WTC11 (cell line): ENCODE measurements at regions not wholly inside any gene's neighbourhood (a gene's known extent, or its start where the extent isn't known, plus 50 kb on each side); places are given as distances from the start of the nearest gene placed in this dataset.

ENCODE experiments used
- ATAC-seq: fragments of 200-7000 bp; cut with Tn5 transposase; 2 replicates; pipeline ENCODE4 v1.10.0; 2021; ENCODE audit warnings: mild to moderate bottlenecking, moderate library complexity
- CTCF ChIA-PET: fragments of 300-600 bp; sonication (Branson Sonifier 250); formaldehyde crosslinking; loops from one replicate; lab custom pipeline; 2021; ENCODE audit warnings: antibody characterized with exemption; lab: Charles Lee
- POLR2A ChIA-PET: fragments of 350-600 bp; sonication (Branson Sonifier 250); formaldehyde crosslinking; loops from one replicate; lab custom pipeline; 2021; ENCODE audit warnings: antibody characterized with exemption; lab: Charles Lee
- DNase-seq: peaks from one replicate; pipeline ENCODE4 v3.0.0; 2021; ENCODE audit warnings: low spot score
- H3K27ac Mint-ChIP-seq: 2 replicates; pipeline ENCODE4 v1.8.0; 2021; ENCODE audit warnings: mixed read lengths
- H3K27me3 Mint-ChIP-seq: 2 replicates; pipeline ENCODE4 v1.8.0; 2021; ENCODE audit warnings: low read depth, mild to moderate bottlenecking, moderate library complexity, mixed read lengths
- H3K36me3 Mint-ChIP-seq: 2 replicates; pipeline ENCODE4 v1.8.0; 2021; ENCODE audit warnings: mixed read lengths
- H3K4me1 Mint-ChIP-seq: 2 replicates; pipeline ENCODE4 v1.8.0; 2022; ENCODE audit warnings: mixed read lengths
- H3K4me3 Mint-ChIP-seq: 2 replicates; pipeline ENCODE4 v1.8.0; 2021; ENCODE audit warnings: mild to moderate bottlenecking, moderate library complexity, mixed read lengths
- H3K9me3 Mint-ChIP-seq: 2 replicates; pipeline ENCODE4 v1.8.0; 2021; ENCODE audit warnings: mixed read lengths
- AFF4 ChIP-seq: sonication (generic); formaldehyde crosslinking; IDR thresholded peaks from 2 replicates; pipeline ENCODE4 v1.8.1; 2023; ENCODE audit warnings: mild to moderate bottlenecking, missing genetic modification reagents, borderline replicate concordance
- CDX4 ChIP-seq: fragments of 250-450 bp; sonication (Bioruptor Pico); IDR thresholded peaks from 2 replicates; pipeline ENCODE4 v1.9.0; 2021; ENCODE audit warnings: moderate library complexity, mild to moderate bottlenecking, inconsistent platforms, borderline replicate concordance
- FOXJ3 ChIP-seq: sonication (generic); formaldehyde crosslinking; IDR thresholded peaks from 2 replicates; pipeline ENCODE4 v1.9.0; 2021; ENCODE audit warnings: missing genetic modification reagents, mild to moderate bottlenecking, borderline replicate concordance
- FOXP1 ChIP-seq: sonication (generic); formaldehyde crosslinking; IDR thresholded peaks from 2 replicates; pipeline ENCODE4 v1.8.0; 2022; ENCODE audit warnings: missing genetic modification reagents, mild to moderate bottlenecking, moderate library complexity, borderline replicate concordance
- GRHL2 ChIP-seq: fragments of 250-450 bp; sonication (Bioruptor Pico); IDR thresholded peaks from 2 replicates; pipeline ENCODE4 v1.8.0; 2022; ENCODE audit warnings: mild to moderate bottlenecking, moderate library complexity; ENCODE audit not compliant: insufficient replicate concordance, severe bottlenecking
- HMGA2 ChIP-seq: fragments of 250-450 bp; sonication (Bioruptor Pico); IDR thresholded peaks from 2 replicates; pipeline ENCODE4 v1.4.0; 2021; ENCODE audit warnings: mild to moderate bottlenecking, moderate library complexity
- NR2C2 ChIP-seq: sonication (generic); formaldehyde crosslinking; IDR thresholded peaks from 2 replicates; pipeline ENCODE4 v1.8.0; 2022; ENCODE audit warnings: mild to moderate bottlenecking, missing genetic modification reagents
- PRDM15 ChIP-seq: sonication (generic); formaldehyde crosslinking; IDR thresholded peaks from 2 replicates; pipeline ENCODE4 v1.8.0; 2022; ENCODE audit warnings: missing genetic modification reagents
- SOX15 ChIP-seq: fragments of 250-450 bp; sonication (Bioruptor Pico); IDR thresholded peaks from 2 replicates; pipeline ENCODE4 v1.9.0; 2021; ENCODE audit warnings: mild to moderate bottlenecking
- TEAD4 ChIP-seq: sonication (generic); formaldehyde crosslinking; IDR thresholded peaks from 2 replicates; pipeline ENCODE4 v1.8.0; 2022; ENCODE audit warnings: mild to moderate bottlenecking, missing genetic modification reagents
- ZMAT4 ChIP-seq: fragments of 250-450 bp; sonication (Bioruptor Pico); IDR thresholded peaks from 2 replicates; pipeline ENCODE4 v1.9.0; 2021; ENCODE audit warnings: mild to moderate bottlenecking
- ZNF263 ChIP-seq: sonication (generic); formaldehyde crosslinking; IDR thresholded peaks from 2 replicates; pipeline ENCODE4 v1.8.1; 2022; ENCODE audit warnings: low read depth, mild to moderate bottlenecking, moderate library complexity, missing genetic modification reagents
- ZNF317 ChIP-seq: sonication (generic); formaldehyde crosslinking; IDR thresholded peaks from 2 replicates; pipeline ENCODE4 v1.8.1; 2023; ENCODE audit warnings: low read depth, mild to moderate bottlenecking, moderate library complexity, missing genetic modification reagents, borderline replicate concordance
- ZNF396 ChIP-seq: fragments of 250-450 bp; sonication (Bioruptor Pico); IDR thresholded peaks from 2 replicates; pipeline ENCODE4 v1.8.0; 2021; ENCODE audit warnings: mild to moderate bottlenecking, moderate library complexity, borderline replicate concordance
- TF ChIP-seq, protein P1 (sequence below): fragments of 250-450 bp; sonication (Bioruptor Pico); IDR thresholded peaks from 2 replicates; pipeline ENCODE4 v1.8.0; 2021; ENCODE audit warnings: mild to moderate bottlenecking
- TF ChIP-seq, protein P2 (sequence below): sonication (generic); formaldehyde crosslinking; IDR thresholded peaks from 2 replicates; pipeline ENCODE4 v1.8.0; 2023; ENCODE audit warnings: missing genetic modification reagents
- TF ChIP-seq, protein P3 (sequence below): fragments of 200-600 bp; IDR thresholded peaks from 2 replicates; pipeline ENCODE4 v1.8.0; 2022; ENCODE audit warnings: antibody characterized with exemption
- TF ChIP-seq, protein P4 (sequence below): sonication (generic); formaldehyde crosslinking; IDR thresholded peaks from 2 replicates; pipeline ENCODE4 v1.8.0; 2022; ENCODE audit warnings: mild to moderate bottlenecking, missing genetic modification reagents
- TF ChIP-seq, protein P5 (sequence below): sonication (generic); formaldehyde crosslinking; IDR thresholded peaks from 2 replicates; pipeline ENCODE4 v1.8.1; 2022; ENCODE audit warnings: missing genetic modification reagents, borderline replicate concordance
- TF ChIP-seq, protein P6 (sequence below): sonication (generic); formaldehyde crosslinking; IDR thresholded peaks from 2 replicates; pipeline ENCODE4 v1.8.1; 2022; ENCODE audit warnings: low read depth, missing genetic modification reagents, borderline replicate concordance

GRCh38 chr3:80052271-80052670 is 284.5 kb upstream of the ROBO1 start:
- no peaks in the 10 kb centered on the region for H3K36me3 Mint-ChIP-seq
- ChIA-PET POLR2A (no interaction called here), CTCF (no interaction called here)
- H3K9me3 Mint-ChIP-seq: no peaks in the 10 kb centered on the region
- peaks cover 7% of the 10 kb centered on the region for H3K4me1 Mint-ChIP-seq
- H3K27me3 Mint-ChIP-seq: no peaks in the 10 kb centered on the region
- TF ChIP-seq, protein P1, sequence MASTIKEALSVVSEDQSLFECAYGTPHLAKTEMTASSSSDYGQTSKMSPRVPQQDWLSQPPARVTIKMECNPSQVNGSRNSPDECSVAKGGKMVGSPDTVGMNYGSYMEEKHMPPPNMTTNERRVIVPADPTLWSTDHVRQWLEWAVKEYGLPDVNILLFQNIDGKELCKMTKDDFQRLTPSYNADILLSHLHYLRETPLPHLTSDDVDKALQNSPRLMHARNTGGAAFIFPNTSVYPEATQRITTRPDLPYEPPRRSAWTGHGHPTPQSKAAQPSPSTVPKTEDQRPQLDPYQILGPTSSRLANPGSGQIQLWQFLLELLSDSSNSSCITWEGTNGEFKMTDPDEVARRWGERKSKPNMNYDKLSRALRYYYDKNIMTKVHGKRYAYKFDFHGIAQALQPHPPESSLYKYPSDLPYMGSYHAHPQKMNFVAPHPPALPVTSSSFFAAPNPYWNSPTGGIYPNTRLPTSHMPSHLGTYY (CRISPR knock-in tag): no peak
- TF ChIP-seq FOXP1 (no peak), PRDM15 (CRISPR knock-in tag) (no peak), FOXJ3 (CRISPR knock-in tag) (no peak), CDX4 (CRISPR knock-in tag) (no peak), SOX15 (no peak), AFF4 (CRISPR knock-in tag) (no peak), GRHL2 (CRISPR knock-in tag) (no peak), ZNF317 (CRISPR knock-in tag) (no peak), NR2C2 (no peak)
- TF ChIP-seq, protein P2, sequence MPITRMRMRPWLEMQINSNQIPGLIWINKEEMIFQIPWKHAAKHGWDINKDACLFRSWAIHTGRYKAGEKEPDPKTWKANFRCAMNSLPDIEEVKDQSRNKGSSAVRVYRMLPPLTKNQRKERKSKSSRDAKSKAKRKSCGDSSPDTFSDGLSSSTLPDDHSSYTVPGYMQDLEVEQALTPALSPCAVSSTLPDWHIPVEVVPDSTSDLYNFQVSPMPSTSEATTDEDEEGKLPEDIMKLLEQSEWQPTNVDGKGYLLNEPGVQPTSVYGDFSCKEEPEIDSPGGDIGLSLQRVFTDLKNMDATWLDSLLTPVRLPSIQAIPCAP (CRISPR knock-in tag): no peak
- TF ChIP-seq, protein P3, sequence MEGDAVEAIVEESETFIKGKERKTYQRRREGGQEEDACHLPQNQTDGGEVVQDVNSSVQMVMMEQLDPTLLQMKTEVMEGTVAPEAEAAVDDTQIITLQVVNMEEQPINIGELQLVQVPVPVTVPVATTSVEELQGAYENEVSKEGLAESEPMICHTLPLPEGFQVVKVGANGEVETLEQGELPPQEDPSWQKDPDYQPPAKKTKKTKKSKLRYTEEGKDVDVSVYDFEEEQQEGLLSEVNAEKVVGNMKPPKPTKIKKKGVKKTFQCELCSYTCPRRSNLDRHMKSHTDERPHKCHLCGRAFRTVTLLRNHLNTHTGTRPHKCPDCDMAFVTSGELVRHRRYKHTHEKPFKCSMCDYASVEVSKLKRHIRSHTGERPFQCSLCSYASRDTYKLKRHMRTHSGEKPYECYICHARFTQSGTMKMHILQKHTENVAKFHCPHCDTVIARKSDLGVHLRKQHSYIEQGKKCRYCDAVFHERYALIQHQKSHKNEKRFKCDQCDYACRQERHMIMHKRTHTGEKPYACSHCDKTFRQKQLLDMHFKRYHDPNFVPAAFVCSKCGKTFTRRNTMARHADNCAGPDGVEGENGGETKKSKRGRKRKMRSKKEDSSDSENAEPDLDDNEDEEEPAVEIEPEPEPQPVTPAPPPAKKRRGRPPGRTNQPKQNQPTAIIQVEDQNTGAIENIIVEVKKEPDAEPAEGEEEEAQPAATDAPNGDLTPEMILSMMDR: no peak
- TF ChIP-seq, protein P4, sequence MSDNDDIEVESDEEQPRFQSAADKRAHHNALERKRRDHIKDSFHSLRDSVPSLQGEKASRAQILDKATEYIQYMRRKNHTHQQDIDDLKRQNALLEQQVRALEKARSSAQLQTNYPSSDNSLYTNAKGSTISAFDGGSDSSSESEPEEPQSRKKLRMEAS: no peak
- ATAC-seq: no peak
- no peak overlapping the region for H3K27ac Mint-ChIP-seq
- no peak overlapping the region for H3K4me3 Mint-ChIP-seq
- DNase-seq: no peak

DNA sequence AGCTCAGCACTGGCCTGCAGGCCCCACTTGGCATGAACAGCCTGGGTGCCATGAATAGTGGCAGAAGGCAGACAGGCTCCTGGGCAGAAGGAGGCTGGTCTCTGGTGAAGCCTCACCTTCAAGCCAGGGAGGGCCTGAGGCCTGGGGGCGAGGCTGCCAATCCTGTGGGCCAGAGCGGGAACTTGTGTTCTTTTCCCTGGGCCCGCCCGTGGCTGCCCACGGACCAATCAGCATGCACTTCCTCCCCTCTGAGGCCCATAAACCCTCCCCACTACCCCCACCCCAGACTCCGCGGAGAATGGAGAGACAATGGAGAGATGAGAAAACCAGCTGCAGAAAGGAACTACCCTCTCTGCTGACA is 283.8 kb upstream of the ROBO1 start:
- Mint-ChIP-seq H3K9me3 (no peaks in the 10 kb centered on the region), H3K36me3 (no peaks in the 10 kb centered on the region), H3K4me1 (peaks cover 6% of the 10 kb centered on the region), H3K4me3 (no peak overlapping the region), H3K27me3 (no peaks in the 10 kb centered on the region), H3K27ac (no peak overlapping the region)
- ChIA-PET POLR2A (interaction anchor here (0.6 kb wide), 1 partner anchor 87 kb away, joined by 6 read pairs; no protein-coding TSS in a partner anchor), CTCF (no interaction called here)
- DNase-seq (no peak), ATAC-seq (no peak)
- TF ChIP-seq TEAD4 (no peak), ZNF396 (CRISPR knock-in tag) (no peak), HMGA2 (CRISPR knock-in tag) (no peak), ZNF263 (CRISPR knock-in tag) (no peak), ZMAT4 (CRISPR knock-in tag) (no peak)
- TF ChIP-seq, protein P5, sequence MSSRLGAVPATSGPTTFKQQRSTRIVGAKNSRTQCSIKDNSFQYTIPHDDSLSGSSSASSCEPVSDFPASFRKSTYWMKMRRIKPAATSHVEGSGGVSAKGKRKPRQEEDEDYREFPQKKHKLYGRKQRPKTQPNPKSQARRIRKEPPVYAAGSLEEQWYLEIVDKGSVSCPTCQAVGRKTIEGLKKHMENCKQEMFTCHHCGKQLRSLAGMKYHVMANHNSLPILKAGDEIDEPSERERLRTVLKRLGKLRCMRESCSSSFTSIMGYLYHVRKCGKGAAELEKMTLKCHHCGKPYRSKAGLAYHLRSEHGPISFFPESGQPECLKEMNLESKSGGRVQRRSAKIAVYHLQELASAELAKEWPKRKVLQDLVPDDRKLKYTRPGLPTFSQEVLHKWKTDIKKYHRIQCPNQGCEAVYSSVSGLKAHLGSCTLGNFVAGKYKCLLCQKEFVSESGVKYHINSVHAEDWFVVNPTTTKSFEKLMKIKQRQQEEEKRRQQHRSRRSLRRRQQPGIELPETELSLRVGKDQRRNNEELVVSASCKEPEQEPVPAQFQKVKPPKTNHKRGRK (CRISPR knock-in tag): no peak
- TF ChIP-seq, protein P6, sequence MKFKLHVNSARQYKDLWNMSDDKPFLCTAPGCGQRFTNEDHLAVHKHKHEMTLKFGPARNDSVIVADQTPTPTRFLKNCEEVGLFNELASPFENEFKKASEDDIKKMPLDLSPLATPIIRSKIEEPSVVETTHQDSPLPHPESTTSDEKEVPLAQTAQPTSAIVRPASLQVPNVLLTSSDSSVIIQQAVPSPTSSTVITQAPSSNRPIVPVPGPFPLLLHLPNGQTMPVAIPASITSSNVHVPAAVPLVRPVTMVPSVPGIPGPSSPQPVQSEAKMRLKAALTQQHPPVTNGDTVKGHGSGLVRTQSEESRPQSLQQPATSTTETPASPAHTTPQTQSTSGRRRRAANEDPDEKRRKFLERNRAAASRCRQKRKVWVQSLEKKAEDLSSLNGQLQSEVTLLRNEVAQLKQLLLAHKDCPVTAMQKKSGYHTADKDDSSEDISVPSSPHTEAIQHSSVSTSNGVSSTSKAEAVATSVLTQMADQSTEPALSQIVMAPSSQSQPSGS: no peak
